Lower lobe of right lung (tissue), 2 donors: ENCODE measurements at regions not wholly inside any gene's neighbourhood (a gene's known extent, or its start where the extent isn't known, plus 50 kb on each side); places are given as distances from the start of the nearest gene placed in this dataset.

ENCODE experiments used
- ATAC-seq, 2 donors: fragments of 200-7000 bp; cut with Tn5 transposase; one replicate each; pipeline ENCODE4 v1.9.1; 2020 to 2022; ENCODE audit warnings: mild to moderate bottlenecking in 2 of 2, moderate library complexity in 2 of 2
- DNase-seq: peaks from one replicate; pipeline ENCODE4 v3.0.0-alpha.2; 2020
- H3K27ac ChIP-seq: fragments of 200-600 bp; one replicate; pipeline ENCODE4 v1.8.0; 2022
- H3K27me3 ChIP-seq: fragments of 200-600 bp; one replicate; pipeline ENCODE4 v1.8.0; 2022; ENCODE audit warnings: low read depth
- H3K36me3 ChIP-seq: fragments of 200-600 bp; one replicate; pipeline ENCODE4 v1.8.0; 2022; ENCODE audit warnings: mild to moderate bottlenecking
- H3K4me1 ChIP-seq: fragments of 200-600 bp; one replicate; pipeline ENCODE4 v1.8.0; 2022
- H3K4me3 ChIP-seq: fragments of 200-600 bp; one replicate; pipeline ENCODE4 v1.8.0; 2022; ENCODE audit warnings: mild to moderate bottlenecking
- H3K9me3 ChIP-seq: fragments of 200-600 bp; one replicate; pipeline ENCODE4 v1.8.0; 2022
- intact Hi-C: fragments of 100-400 bp; cut with DNase I; formaldehyde crosslinking; loops from one replicate; pipeline ENCODE4 v1.11.0; 2022
- TF ChIP-seq, protein P1 (sequence below): fragments of 200-600 bp; IDR thresholded peaks from one replicate; pipeline ENCODE4 v1.8.0; 2022; ENCODE audit warnings: antibody characterized with exemption, mild to moderate bottlenecking
- donor health status: DM: no; HTN: yes; CAD: no; lungs with severe emphysema.

DNA sequence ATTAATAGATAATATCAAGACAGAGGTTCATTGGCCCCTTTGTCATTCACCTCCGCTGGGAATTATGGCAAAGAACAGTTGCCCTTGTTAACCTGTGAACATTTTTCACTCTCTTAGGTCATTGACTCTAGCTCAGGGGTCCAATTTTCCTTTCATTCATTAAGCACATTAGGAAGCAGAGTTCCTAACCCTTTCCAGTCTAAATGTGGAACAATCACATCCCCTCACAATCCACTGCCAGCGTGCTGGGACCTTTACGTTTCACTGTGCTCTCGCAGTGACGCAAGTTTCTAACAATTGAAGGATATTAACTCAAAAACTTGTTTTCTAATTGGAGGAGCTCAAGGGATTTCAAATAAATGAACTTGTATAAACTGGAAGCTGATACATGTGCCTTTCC lies 79.3 kb upstream of the MEOX2 start:
- Histone ChIP-seq H3K4me3 (no peak overlapping the region), H3K9me3 (no peaks in the 10 kb centered on the region), H3K36me3 (no peaks in the 10 kb centered on the region), H3K4me1 (no peaks in the 10 kb centered on the region), H3K27me3 (no peaks in the 10 kb centered on the region), H3K27ac (no peak overlapping the region)
- DNase-seq (no peak), ATAC-seq (no peak)
- intact Hi-C loops = no loop called here
- TF ChIP-seq, protein P1, sequence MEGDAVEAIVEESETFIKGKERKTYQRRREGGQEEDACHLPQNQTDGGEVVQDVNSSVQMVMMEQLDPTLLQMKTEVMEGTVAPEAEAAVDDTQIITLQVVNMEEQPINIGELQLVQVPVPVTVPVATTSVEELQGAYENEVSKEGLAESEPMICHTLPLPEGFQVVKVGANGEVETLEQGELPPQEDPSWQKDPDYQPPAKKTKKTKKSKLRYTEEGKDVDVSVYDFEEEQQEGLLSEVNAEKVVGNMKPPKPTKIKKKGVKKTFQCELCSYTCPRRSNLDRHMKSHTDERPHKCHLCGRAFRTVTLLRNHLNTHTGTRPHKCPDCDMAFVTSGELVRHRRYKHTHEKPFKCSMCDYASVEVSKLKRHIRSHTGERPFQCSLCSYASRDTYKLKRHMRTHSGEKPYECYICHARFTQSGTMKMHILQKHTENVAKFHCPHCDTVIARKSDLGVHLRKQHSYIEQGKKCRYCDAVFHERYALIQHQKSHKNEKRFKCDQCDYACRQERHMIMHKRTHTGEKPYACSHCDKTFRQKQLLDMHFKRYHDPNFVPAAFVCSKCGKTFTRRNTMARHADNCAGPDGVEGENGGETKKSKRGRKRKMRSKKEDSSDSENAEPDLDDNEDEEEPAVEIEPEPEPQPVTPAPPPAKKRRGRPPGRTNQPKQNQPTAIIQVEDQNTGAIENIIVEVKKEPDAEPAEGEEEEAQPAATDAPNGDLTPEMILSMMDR = no peak

DNA sequence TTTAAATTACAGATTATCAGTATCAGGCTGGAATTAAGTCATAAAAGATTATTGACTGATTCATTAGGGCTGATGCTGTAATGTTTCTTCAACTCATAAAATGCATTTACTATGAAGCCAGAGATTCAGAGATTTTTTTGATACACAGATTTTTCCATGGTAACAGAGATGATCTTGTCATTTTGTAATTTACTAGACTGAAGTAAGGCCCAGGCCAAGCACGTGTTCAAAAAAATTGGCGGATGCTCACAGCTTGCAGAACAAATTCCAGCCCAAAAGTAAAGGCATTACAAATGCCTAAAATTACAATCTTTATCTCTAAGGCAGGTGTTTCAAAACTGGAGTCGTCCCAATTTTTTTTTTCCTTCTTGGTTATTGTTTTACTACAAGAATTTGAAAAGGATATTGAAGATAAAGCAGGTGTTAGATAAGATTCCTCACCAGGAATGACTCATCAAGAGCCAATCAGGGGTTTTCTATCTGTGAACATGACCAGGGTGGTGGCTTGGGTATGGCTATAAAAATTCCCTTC lies 78.4 kb upstream of the MEOX2 start:
- DNase-seq (no peak), ATAC-seq (no peak)
- Histone ChIP-seq H3K36me3 (no peaks in the 10 kb centered on the region), H3K4me3 (no peak overlapping the region), H3K27me3 (no peaks in the 10 kb centered on the region), H3K9me3 (no peaks in the 10 kb centered on the region), H3K4me1 (no peaks in the 10 kb centered on the region), H3K27ac (no peak overlapping the region)
- intact Hi-C loops = no loop called here
- TF ChIP-seq, protein P1 = no peak

DNA sequence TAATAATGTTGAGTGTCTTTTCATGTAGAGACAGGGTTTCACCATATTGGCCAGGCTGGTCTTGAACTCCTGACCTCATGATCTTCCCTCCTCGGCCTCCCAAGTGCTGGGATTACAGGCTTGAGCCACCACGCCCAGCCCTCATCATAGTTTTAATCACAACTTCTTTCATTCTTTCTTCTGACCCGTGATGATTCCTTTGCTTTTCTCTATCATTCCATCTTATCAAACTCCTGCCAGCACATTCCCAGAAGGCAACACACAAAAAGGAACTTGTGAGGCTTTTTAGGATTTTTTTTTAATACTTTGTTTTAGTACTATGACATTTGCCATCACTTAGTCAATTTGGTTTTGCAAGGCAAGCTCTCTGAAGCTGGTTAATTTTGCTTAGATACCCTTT lies 77.5 kb upstream of the MEOX2 start:
- Histone ChIP-seq H3K4me1 (no peaks in the 10 kb centered on the region), H3K4me3 (no peak overlapping the region), H3K36me3 (no peaks in the 10 kb centered on the region), H3K27me3 (no peaks in the 10 kb centered on the region), H3K27ac (no peak overlapping the region), H3K9me3 (no peaks in the 10 kb centered on the region)
- DNase-seq (no peak), ATAC-seq (no peak)
- intact Hi-C loops = no loop called here
- TF ChIP-seq, protein P1 = no peak

DNA sequence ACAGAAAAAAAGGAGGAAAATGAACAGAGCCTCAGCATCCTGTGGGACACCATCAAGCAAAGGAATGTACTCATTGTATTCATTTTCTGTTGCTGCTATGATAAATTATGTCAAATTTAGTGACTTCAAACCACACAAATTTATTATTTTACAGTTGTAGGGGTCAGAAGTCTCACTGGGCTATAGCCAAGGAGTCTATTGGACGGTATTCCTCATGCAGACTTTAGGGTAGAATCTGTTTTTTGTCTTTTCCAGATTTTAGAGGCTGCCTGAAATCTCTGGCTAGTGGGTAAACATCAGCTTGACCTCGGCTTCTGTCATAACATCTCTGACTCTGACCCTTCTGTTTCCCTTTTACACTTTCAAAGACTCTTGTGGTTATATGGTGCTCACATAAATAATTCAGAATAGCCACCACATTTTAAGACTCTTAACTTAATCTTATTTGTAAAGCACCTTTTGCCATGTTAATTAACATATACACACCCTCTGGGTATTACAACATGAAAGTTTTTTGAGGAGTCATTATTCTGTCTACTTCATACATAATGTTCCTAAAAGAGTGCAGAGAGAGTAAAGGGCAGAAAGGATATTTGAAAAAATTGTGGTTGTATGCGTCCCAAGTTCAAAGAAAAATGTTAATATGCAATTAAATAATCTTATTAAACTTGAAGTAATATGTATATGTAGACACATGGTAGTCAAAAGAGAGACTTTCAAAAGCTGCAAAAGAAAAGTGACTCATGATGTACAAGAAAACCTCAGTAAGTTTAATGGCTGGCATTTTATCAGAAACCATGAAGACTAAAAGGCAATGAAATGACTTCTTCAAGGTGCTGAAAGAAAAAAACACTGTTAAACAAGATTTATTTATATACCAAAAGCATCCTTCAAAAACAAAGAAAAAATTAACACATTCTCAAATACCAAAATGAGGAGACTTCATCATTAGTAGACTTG lies 70.8 kb upstream of the MEOX2 start:
- Histone ChIP-seq H3K4me1 (no peaks in the 10 kb centered on the region), H3K4me3 (no peak overlapping the region), H3K27me3 (no peaks in the 10 kb centered on the region), H3K27ac (no peak overlapping the region), H3K36me3 (no peaks in the 10 kb centered on the region), H3K9me3 (no peaks in the 10 kb centered on the region)
- TF ChIP-seq, protein P1 = no peak
- no peak for ATAC-seq
- intact Hi-C loops = no loop called here
- DNase-seq = no peak

- H3K4me3 ChIP-seq = no peak overlapping the region
- intact Hi-C loops = no loop called here
- no peaks in the 10 kb centered on the region for H3K4me1 ChIP-seq
- TF ChIP-seq, protein P1 = no peak
- H3K36me3 ChIP-seq = no peaks in the 10 kb centered on the region
- no peaks in the 10 kb centered on the region for H3K9me3 ChIP-seq
- no peak overlapping the region for H3K27ac ChIP-seq
- no peaks in the 10 kb centered on the region for H3K27me3 ChIP-seq
- DNase-seq = no peak
- ATAC-seq = no peak
Measured at GRCh38 chr7:15755061-15755460, 68.6 kb upstream of the MEOX2 start.
